Thoracic aorta (tissue), 2 donors: ENCODE measurements at regions not wholly inside any gene's neighbourhood (a gene's known extent, or its start where the extent isn't known, plus 50 kb on each side); places are given as distances from the start of the nearest gene placed in this dataset.
"Not testable (repeated sequence)": the region's sequence is repeated elsewhere in the genome, so short reads cannot be mapped to it uniquely, and the experiment has no call there.

Experiments
- ATAC-seq: fragments of 150-250 bp; one replicate; pipeline ENCODE4 v1.8.0; 2017; ENCODE audit warnings: low read depth; ENCODE audit not compliant: insufficient number of reproducible peaks, low FRiP score
- DNase-seq: peaks from one replicate; pipeline ENCODE4 v3.0.0-alpha.2; 2020; ENCODE audit warnings: low spot score
- H3K27ac ChIP-seq, 2 donors: fragments of 200-600 bp; sonication (generic); 1 replicate in 1 of 2; 2 replicates in 1 of 2; pipeline ENCODE4 v1.5.1; 2016; ENCODE audit warnings: mild to moderate bottlenecking in 2 of 2, moderate library complexity in 2 of 2
- H3K27me3 ChIP-seq: fragments of 200-600 bp; sonication (generic); replicated peaks from 2 replicates; pipeline ENCODE4 v1.6.0; 2016; ENCODE audit warnings: mild to moderate bottlenecking; ENCODE audit not compliant: insufficient read depth
- H3K36me3 ChIP-seq: fragments of 200-600 bp; sonication (generic); one replicate; pipeline ENCODE4 v1.5.1; 2016
- H3K4me1 ChIP-seq, 2 donors: fragments of 200-600 bp; sonication (generic); 1 replicate in 1 of 2; 2 replicates in 1 of 2; pipeline versions ENCODE4 v1.5.1 to v1.6.0; 2016; ENCODE audit warnings: low read depth in 2 of 2, mild to moderate bottlenecking in 1 of 2; ENCODE audit not compliant: control insufficient read depth in 1 of 2
- H3K4me3 ChIP-seq: fragments of 200-600 bp; sonication (generic); 2 replicates; pipeline ENCODE4 v1.5.1; 2016; ENCODE audit warnings: mild to moderate bottlenecking
- H3K9me3 ChIP-seq: fragments of 200-600 bp; sonication (generic); 2 replicates; pipeline ENCODE4 v1.5.1; 2016
- CTCF ChIP-seq: fragments of 200-600 bp; sonication (generic); IDR thresholded peaks from one replicate; pipeline ENCODE4 v1.5.1; 2019; ENCODE audit warnings: antibody characterized with exemption

GRCh38 chr13:20312292-20312691 is 80.2 kb upstream of the GJB6 start:
- no peaks in the 10 kb centered on the region for H3K4me1 ChIP-seq
- no peaks in the 10 kb centered on the region for H3K9me3 ChIP-seq
- no peaks in the 10 kb centered on the region for H3K36me3 ChIP-seq
- DNase-seq: no peak
- H3K27me3 ChIP-seq: no peaks in the 10 kb centered on the region
- no peak overlapping the region for H3K27ac ChIP-seq
- TF ChIP-seq CTCF: no peak
- no peak overlapping the region for H3K4me3 ChIP-seq
- no peak for ATAC-seq

GRCh38 chr13:20311596-20311995 is 79.5 kb upstream of the GJB6 start:
- no peaks in the 10 kb centered on the region for H3K9me3 ChIP-seq
- H3K27me3 ChIP-seq: no peaks in the 10 kb centered on the region
- no peak overlapping the region for H3K27ac ChIP-seq
- TF ChIP-seq CTCF: no peak
- no peak for DNase-seq
- no peak overlapping the region for H3K4me3 ChIP-seq
- no peaks in the 10 kb centered on the region for H3K36me3 ChIP-seq
- no peaks in the 10 kb centered on the region for H3K4me1 ChIP-seq
- ATAC-seq: no peak

GRCh38 chr13:20311022-20311421 is 78.9 kb upstream of the GJB6 start:
- ATAC-seq: no peak
- DNase-seq: no peak
- H3K27me3 ChIP-seq: no peaks in the 10 kb centered on the region
- no peaks in the 10 kb centered on the region for H3K9me3 ChIP-seq
- no peak overlapping the region for H3K4me3 ChIP-seq
- no peaks in the 10 kb centered on the region for H3K36me3 ChIP-seq
- no peak overlapping the region for H3K27ac ChIP-seq
- H3K4me1 ChIP-seq: no peaks in the 10 kb centered on the region
- no peak for TF ChIP-seq CTCF

GRCh38 chr13:20306039-20306438 is 73.9 kb upstream of the GJB6 start:
- Histone ChIP-seq H3K4me3 (no peak overlapping the region), H3K27me3 (no peaks in the 10 kb centered on the region), H3K27ac (no peak overlapping the region), H3K9me3 (no peaks in the 10 kb centered on the region), H3K36me3 (no peaks in the 10 kb centered on the region), H3K4me1 (no peaks in the 10 kb centered on the region)
- TF ChIP-seq CTCF: no peak
- DNase-seq (no peak), ATAC-seq (no peak)

- DNase-seq (no peak), ATAC-seq (no peak)
- no peak overlapping the region for H3K27ac ChIP-seq
- H3K36me3 ChIP-seq: no peaks in the 10 kb centered on the region
- no peaks in the 10 kb centered on the region for H3K4me1 ChIP-seq
- H3K27me3 ChIP-seq: no peaks in the 10 kb centered on the region
- H3K4me3 ChIP-seq: no peak overlapping the region
- no peak for TF ChIP-seq CTCF
- H3K9me3 ChIP-seq: no peaks in the 10 kb centered on the region
Measured at GRCh38 chr13:20305587-20305986, 73.5 kb upstream of the GJB6 start.

GRCh38 chr13:20304061-20304460 is 71.9 kb upstream of the GJB6 start:
- not testable (repeated sequence) for H3K27me3 ChIP-seq, DNase-seq

More at GRCh38 chr13:20304061-20304460, 71.9 kb upstream of the GJB6 start:
- not testable (repeated sequence) for ATAC-seq, H3K4me3 ChIP-seq, H3K36me3 ChIP-seq, H3K4me1 ChIP-seq, H3K27ac ChIP-seq, H3K9me3 ChIP-seq
